Astrocyte (in vitro differentiated cells and primary cell): ENCODE measurements at regions not wholly inside any gene's neighbourhood (a gene's known extent, or its start where the extent isn't known, plus 50 kb on each side); places are given as distances from the start of the nearest gene placed in this dataset.
"Not testable (repeated sequence)": the region's sequence is repeated elsewhere in the genome, so short reads cannot be mapped to it uniquely, and the experiment has no call there.

Experiments used
- DNase-seq: peaks from one replicate; pipeline ENCODE4 v3.0.0-alpha.2; 2010; ENCODE audit warnings: low read depth
- FAIRE-seq: peaks from 2 replicates; lab custom pipeline; 2011; peaks lifted over from hg19 to GRCh38; lab: Jason Lieb, UNC
- H2AFZ ChIP-seq: 2 replicates; pipeline ENCODE4 v1.6.0; 2012; ENCODE audit warnings: low read depth, low read length, inconsistent platforms
- H3K27ac ChIP-seq: 2 replicates; pipeline ENCODE4 v1.5.1; 2011; ENCODE audit warnings: low read depth, low read length, inconsistent platforms
- H3K27me3 ChIP-seq: 2 replicates; pipeline ENCODE4 v1.6.0; 2011; ENCODE audit warnings: low read length, inconsistent platforms; ENCODE audit not compliant: insufficient read depth
- H3K36me3 ChIP-seq: 2 replicates; pipeline ENCODE4 v1.5.1; 2011; ENCODE audit warnings: low read length, inconsistent platforms; ENCODE audit not compliant: insufficient read depth
- H3K4me1 ChIP-seq: 2 replicates; pipeline ENCODE4 v1.5.1; 2011; ENCODE audit warnings: low read length, inconsistent platforms; ENCODE audit not compliant: insufficient read depth
- H3K4me2 ChIP-seq: 2 replicates; pipeline ENCODE4 v1.6.0; 2012; ENCODE audit warnings: low read length, inconsistent platforms
- H3K4me3 ChIP-seq: 2 replicates; pipeline ENCODE4 v1.5.1; 2011; ENCODE audit warnings: low read depth, mild to moderate bottlenecking, low read length, inconsistent platforms; ENCODE audit not compliant: insufficient read depth
- H3K79me2 ChIP-seq: 2 replicates; pipeline ENCODE4 v1.6.0; 2012; ENCODE audit warnings: mild to moderate bottlenecking, low read length, inconsistent platforms; ENCODE audit not compliant: insufficient read depth
- H3K9ac ChIP-seq: 2 replicates; pipeline ENCODE4 v1.6.0; 2012; ENCODE audit warnings: mild to moderate bottlenecking, low read length, inconsistent platforms
- H3K9me3 ChIP-seq: 2 replicates; pipeline ENCODE4 v1.5.1; 2012; ENCODE audit warnings: low read depth, mild to moderate bottlenecking, low read length, inconsistent platforms; ENCODE audit not compliant: insufficient read depth
- H4K20me1 ChIP-seq: 2 replicates; pipeline ENCODE4 v1.6.0; 2012; ENCODE audit warnings: low read length, inconsistent platforms; ENCODE audit not compliant: insufficient read depth
- H3K27ac Mint-ChIP-seq: one replicate; pipeline ENCODE4 v1.8.0; 2021; ENCODE audit warnings: mild to moderate bottlenecking, mixed read lengths; ENCODE audit not compliant: unreplicated experiment
- H3K27me3 Mint-ChIP-seq: one replicate; pipeline ENCODE4 v1.8.0; 2021; ENCODE audit warnings: low read depth, mixed read lengths; ENCODE audit not compliant: unreplicated experiment
- H3K36me3 Mint-ChIP-seq: one replicate; pipeline ENCODE4 v1.8.0; 2021; ENCODE audit warnings: low read depth, mixed read lengths; ENCODE audit not compliant: unreplicated experiment
- H3K4me1 Mint-ChIP-seq: one replicate; pipeline ENCODE4 v1.8.0; 2021; ENCODE audit warnings: low read depth, mixed read lengths; ENCODE audit not compliant: unreplicated experiment
- H3K4me3 Mint-ChIP-seq: one replicate; pipeline ENCODE4 v1.8.0; 2021; ENCODE audit warnings: mild to moderate bottlenecking, moderate library complexity, mixed read lengths; ENCODE audit not compliant: unreplicated experiment
- H3K9me3 Mint-ChIP-seq: one replicate; pipeline ENCODE4 v1.8.0; 2021; ENCODE audit warnings: mild to moderate bottlenecking, mixed read lengths; ENCODE audit not compliant: unreplicated experiment
- EZH2 ChIP-seq: IDR thresholded peaks from 2 replicates; pipeline ENCODE4 v1.6.1; 2012; ENCODE audit warnings: mild to moderate bottlenecking, low read length, inconsistent platforms; ENCODE audit not compliant: insufficient read depth
- TF ChIP-seq, protein P1 (sequence below): IDR thresholded peaks from 2 replicates; pipeline ENCODE4 v1.5.1; 2011; ENCODE audit warnings: low read depth, mild to moderate bottlenecking, inconsistent platforms, low read length, moderate library complexity; ENCODE audit not compliant: insufficient read depth

DNA sequence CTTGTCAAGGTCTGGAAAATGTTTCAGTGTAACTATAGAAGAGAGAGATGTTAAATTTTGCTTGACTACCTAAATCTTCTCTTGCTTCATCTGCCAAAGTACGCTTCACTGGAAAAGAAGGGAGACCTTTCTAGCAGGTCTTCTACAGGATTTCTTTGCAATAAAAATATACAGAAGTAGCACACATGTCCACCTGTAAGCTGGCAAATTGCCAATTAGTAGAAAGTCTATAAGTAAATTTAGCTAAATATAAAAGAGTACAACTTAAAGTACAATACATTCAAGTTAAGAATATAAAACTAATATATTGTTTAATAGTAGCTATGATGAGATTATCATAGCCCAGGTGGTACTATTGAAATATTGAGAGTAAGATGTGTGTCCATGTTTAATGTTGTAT, 128.5 kb upstream of the EDNRB start:
- DNase-seq (no peak), FAIRE-seq (no peak)
- Mint-ChIP-seq H3K4me3 (no peak overlapping the region), H3K4me1 (no peaks in the 10 kb centered on the region), H3K9me3 (no peaks in the 10 kb centered on the region), H3K36me3 (no peaks in the 10 kb centered on the region), H3K27ac (no peak overlapping the region), H3K27me3 (no peaks in the 10 kb centered on the region)
- Histone ChIP-seq H3K9ac (no peak overlapping the region), H3K4me3 (no peak overlapping the region), H3K27ac (no peak overlapping the region), H2AFZ (no peak overlapping the region), H3K36me3 (no peaks in the 10 kb centered on the region), H4K20me1 (no peaks in the 10 kb centered on the region), H3K9me3 (no peaks in the 10 kb centered on the region), H3K27me3 (no peaks in the 10 kb centered on the region), H3K79me2 (no peaks in the 10 kb centered on the region), H3K4me1 (no peaks in the 10 kb centered on the region), H3K4me2 (no peak overlapping the region)
- no peak for TF ChIP-seq EZH2
- TF ChIP-seq, protein P1, sequence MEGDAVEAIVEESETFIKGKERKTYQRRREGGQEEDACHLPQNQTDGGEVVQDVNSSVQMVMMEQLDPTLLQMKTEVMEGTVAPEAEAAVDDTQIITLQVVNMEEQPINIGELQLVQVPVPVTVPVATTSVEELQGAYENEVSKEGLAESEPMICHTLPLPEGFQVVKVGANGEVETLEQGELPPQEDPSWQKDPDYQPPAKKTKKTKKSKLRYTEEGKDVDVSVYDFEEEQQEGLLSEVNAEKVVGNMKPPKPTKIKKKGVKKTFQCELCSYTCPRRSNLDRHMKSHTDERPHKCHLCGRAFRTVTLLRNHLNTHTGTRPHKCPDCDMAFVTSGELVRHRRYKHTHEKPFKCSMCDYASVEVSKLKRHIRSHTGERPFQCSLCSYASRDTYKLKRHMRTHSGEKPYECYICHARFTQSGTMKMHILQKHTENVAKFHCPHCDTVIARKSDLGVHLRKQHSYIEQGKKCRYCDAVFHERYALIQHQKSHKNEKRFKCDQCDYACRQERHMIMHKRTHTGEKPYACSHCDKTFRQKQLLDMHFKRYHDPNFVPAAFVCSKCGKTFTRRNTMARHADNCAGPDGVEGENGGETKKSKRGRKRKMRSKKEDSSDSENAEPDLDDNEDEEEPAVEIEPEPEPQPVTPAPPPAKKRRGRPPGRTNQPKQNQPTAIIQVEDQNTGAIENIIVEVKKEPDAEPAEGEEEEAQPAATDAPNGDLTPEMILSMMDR: no peak

GRCh38 chr13:78046331-78046730, 127.7 kb upstream of the EDNRB start:
- Mint-ChIP-seq H3K36me3 (no peaks in the 10 kb centered on the region), H3K4me3 (no peak overlapping the region), H3K27me3 (no peaks in the 10 kb centered on the region), H3K27ac (no peak overlapping the region), H3K4me1 (no peaks in the 10 kb centered on the region), H3K9me3 (no peaks in the 10 kb centered on the region)
- no peak overlapping the region for H3K9ac ChIP-seq
- H3K27me3 ChIP-seq: no peaks in the 10 kb centered on the region
- H3K4me1 ChIP-seq: no peaks in the 10 kb centered on the region
- no peaks in the 10 kb centered on the region for H4K20me1 ChIP-seq
- H3K9me3 ChIP-seq: no peaks in the 10 kb centered on the region
- no peak overlapping the region for H3K4me2 ChIP-seq
- DNase-seq: no peak
- no peak overlapping the region for H3K27ac ChIP-seq
- TF ChIP-seq, protein P1: no peak
- TF ChIP-seq EZH2: no peak
- no peak for FAIRE-seq
- no peaks in the 10 kb centered on the region for H3K36me3 ChIP-seq
- H2AFZ ChIP-seq: no peak overlapping the region
- no peak overlapping the region for H3K4me3 ChIP-seq
- no peaks in the 10 kb centered on the region for H3K79me2 ChIP-seq

DNA sequence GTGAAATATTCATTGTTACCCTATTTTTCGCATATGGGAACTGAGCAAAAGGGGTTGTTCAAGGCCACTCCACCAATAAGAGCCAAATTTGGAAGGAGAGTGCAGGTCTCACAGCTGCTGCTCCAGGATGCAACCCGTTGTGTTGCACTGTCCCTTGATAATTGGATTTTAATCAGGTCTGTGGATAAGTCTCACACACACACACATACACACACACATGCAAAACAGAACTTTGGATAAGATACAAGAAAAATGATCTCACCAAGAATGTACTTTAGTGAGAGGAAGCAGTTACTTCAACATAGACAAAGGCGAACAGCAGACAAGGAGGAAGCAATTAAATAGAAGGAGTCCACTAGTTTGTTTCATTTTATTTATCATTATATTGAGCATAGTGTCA, 127.3 kb upstream of the EDNRB start:
- H3K36me3 Mint-ChIP-seq: no peaks in the 10 kb centered on the region

GRCh38 chr13:78041366-78041765, 122.7 kb upstream of the EDNRB start:
- not testable (repeated sequence) for H3K27me3 ChIP-seq, H3K4me3 ChIP-seq, H3K4me1 ChIP-seq, FAIRE-seq, H3K9ac ChIP-seq, H3K36me3 Mint-ChIP-seq, H3K27ac Mint-ChIP-seq, H2AFZ ChIP-seq, H3K4me1 Mint-ChIP-seq, H3K36me3 ChIP-seq, DNase-seq, H4K20me1 ChIP-seq, H3K79me2 ChIP-seq, H3K9me3 ChIP-seq, H3K27me3 Mint-ChIP-seq, H3K27ac ChIP-seq, H3K4me2 ChIP-seq, H3K4me3 Mint-ChIP-seq, H3K9me3 Mint-ChIP-seq

More for the DNA sequence above, 127.3 kb upstream of the EDNRB start:
- no peaks in the 10 kb centered on the region for H3K27me3 ChIP-seq
- no peak overlapping the region for H3K4me3 ChIP-seq
- Mint-ChIP-seq H3K4me1 (no peaks in the 10 kb centered on the region), H3K4me3 (no peak overlapping the region), H3K9me3 (no peaks in the 10 kb centered on the region), H3K27me3 (no peaks in the 10 kb centered on the region), H3K27ac (no peak overlapping the region)
- H3K27ac ChIP-seq: no peak overlapping the region
- H3K9ac ChIP-seq: no peak overlapping the region
- H3K79me2 ChIP-seq: no peaks in the 10 kb centered on the region
- DNase-seq: no peak
- H3K36me3 ChIP-seq: no peaks in the 10 kb centered on the region
- no peak overlapping the region for H3K4me2 ChIP-seq
- no peaks in the 10 kb centered on the region for H3K4me1 ChIP-seq
- no peaks in the 10 kb centered on the region for H3K9me3 ChIP-seq
- H2AFZ ChIP-seq: no peak overlapping the region
- FAIRE-seq: no peak
- no peaks in the 10 kb centered on the region for H4K20me1 ChIP-seq
- no peak for TF ChIP-seq EZH2
- TF ChIP-seq, protein P1: no peak
